ENCODE measurements at regions not wholly inside any gene's neighbourhood (a gene's known extent, or its start where the extent isn't known, plus 50 kb on each side); places are given as distances from the start of the nearest gene placed in this dataset.

DNA sequence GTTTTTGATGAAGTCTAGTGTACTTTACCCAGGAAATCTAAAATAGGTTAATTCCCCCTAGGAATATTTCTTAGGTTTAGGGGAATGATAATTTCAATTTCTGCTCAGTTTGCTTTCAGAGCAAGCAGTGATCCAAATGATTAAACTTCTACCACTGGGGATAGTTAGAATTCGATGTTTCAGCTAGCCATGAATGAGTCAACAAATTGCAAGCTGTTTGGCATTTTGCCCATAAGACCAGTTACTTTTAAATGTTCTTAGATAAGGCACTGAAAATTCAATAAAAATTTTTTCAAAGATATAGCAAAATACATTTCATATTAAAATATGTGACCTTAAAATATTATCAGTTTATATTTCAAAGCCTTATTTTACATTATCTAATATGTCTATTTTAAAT lies 993.6 kb downstream of the ARAP2 start:
- no peak for TF ChIP-seq ISL1 (CRISPR knock-in tag; IDR thresholded peaks at IDR 0.05)
- TF ChIP-seq, protein P1, sequence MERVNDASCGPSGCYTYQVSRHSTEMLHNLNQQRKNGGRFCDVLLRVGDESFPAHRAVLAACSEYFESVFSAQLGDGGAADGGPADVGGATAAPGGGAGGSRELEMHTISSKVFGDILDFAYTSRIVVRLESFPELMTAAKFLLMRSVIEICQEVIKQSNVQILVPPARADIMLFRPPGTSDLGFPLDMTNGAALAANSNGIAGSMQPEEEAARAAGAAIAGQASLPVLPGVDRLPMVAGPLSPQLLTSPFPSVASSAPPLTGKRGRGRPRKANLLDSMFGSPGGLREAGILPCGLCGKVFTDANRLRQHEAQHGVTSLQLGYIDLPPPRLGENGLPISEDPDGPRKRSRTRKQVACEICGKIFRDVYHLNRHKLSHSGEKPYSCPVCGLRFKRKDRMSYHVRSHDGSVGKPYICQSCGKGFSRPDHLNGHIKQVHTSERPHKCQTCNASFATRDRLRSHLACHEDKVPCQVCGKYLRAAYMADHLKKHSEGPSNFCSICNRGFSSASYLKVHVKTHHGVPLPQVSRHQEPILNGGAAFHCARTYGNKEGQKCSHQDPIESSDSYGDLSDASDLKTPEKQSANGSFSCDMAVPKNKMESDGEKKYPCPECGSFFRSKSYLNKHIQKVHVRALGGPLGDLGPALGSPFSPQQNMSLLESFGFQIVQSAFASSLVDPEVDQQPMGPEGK (CRISPR knock-in tag; IDR thresholded peaks at IDR 0.05; ENCODE audit: borderline replicate concordance) = no peak
- no peak for TF ChIP-seq TSHZ2 (CRISPR knock-in tag; IDR thresholded peaks at IDR 0.05)
- no peak for TF ChIP-seq ARNTL (CRISPR knock-in tag; IDR thresholded peaks at IDR 0.05; ENCODE audit: borderline replicate concordance, low read depth)
- TF ChIP-seq BACH2 (CRISPR knock-in tag; IDR thresholded peaks at IDR 0.05; ENCODE audit: borderline replicate concordance) = no peak
- TF ChIP-seq ZNF70 (CRISPR knock-in tag; IDR thresholded peaks at IDR 0.05) = no peak
- TF ChIP-seq ZNF8 (CRISPR knock-in tag; IDR thresholded peaks at IDR 0.05) = no peak
- no peak for TF ChIP-seq ESRRG (CRISPR knock-in tag; IDR thresholded peaks at IDR 0.05)
- TF ChIP-seq TOX (CRISPR knock-in tag; IDR thresholded peaks at IDR 0.05; ENCODE audit: borderline replicate concordance) = no peak
- TF ChIP-seq ZC3H10 (CRISPR knock-in tag; IDR thresholded peaks at IDR 0.05) = no peak
- no peak for TF ChIP-seq CREB5 (CRISPR knock-in tag; IDR thresholded peaks at IDR 0.05; ENCODE audit: low read depth)
- TF ChIP-seq ZNF565 (CRISPR knock-in tag; conservative IDR thresholded peaks at IDR 0.05; ENCODE audit: low read depth) = no peak
- TF ChIP-seq ZFP30 (CRISPR knock-in tag; IDR thresholded peaks at IDR 0.05) = no peak

Measured in SK-N-SH treated with all-trans-retinoic acid at 6 μM for 48 hours (cell line).